Activated naive CD4-positive, alpha-beta T cell treated with anti-CD3 and anti-CD28 coated beads, Interleukin-2, amount 50 U/mL, for 72 hours (primary cell): ENCODE measurements at regions not wholly inside any gene's neighbourhood (a gene's known extent, or its start where the extent isn't known, plus 50 kb on each side); places are given as distances from the start of the nearest gene placed in this dataset.
"Not testable (repeated sequence)": the region's sequence is repeated elsewhere in the genome, so short reads cannot be mapped to it uniquely, and the experiment has no call there.

Source experiments
- ATAC-seq, 2 donors: fragments of 150-1000 bp; cut with Tn5 transposase; 2 replicates each; pipeline ENCODE4 v1.10.0; 2021; ENCODE audit warnings: mild to moderate bottlenecking in 2 of 2, moderate library complexity in 2 of 2
- DNase-seq, 2 donors: peaks; one replicate each; pipeline ENCODE4 v3.0.0; 2021 to 2022; ENCODE audit warnings: low spot score in 2 of 2
- H3K27ac Mint-ChIP-seq, 2 donors: one replicate each; pipeline ENCODE4 v1.8.0; 2022; ENCODE audit warnings: mild to moderate bottlenecking in 2 of 2, mixed read lengths in 2 of 2
- H3K36me3 Mint-ChIP-seq, 2 donors: one replicate each; pipeline ENCODE4 v1.8.0; 2022; ENCODE audit warnings: mixed read lengths in 2 of 2
- H3K9me3 Mint-ChIP-seq, 2 donors: one replicate each; pipeline ENCODE4 v1.8.0; 2022; ENCODE audit warnings: mixed read lengths in 2 of 2

DNA sequence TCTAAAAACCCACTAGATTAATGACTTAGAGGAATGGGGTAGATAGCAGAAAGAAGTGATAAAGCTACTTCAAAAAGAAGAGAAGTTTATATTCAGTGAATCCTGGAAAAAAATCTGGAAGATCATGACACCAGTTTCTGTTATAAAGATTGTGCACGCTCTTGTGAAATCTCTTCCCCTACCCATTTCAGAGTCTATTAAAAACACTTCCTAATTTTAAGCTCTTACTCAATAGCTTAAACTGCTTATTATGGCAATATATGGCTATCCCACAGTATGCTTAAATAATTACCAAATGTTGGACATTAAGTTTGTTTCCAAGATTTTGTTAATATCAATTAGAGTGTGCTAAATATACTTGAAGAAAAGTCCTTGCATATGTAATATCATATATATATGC, 585.3 kb upstream of the MAN1A1 start:
- DNase-seq, result no peak
- Mint-ChIP-seq H3K36me3 (no peaks in the 10 kb centered on the region), H3K9me3 (peaks cover 0 to 4% of the 10 kb centered on the region in 2 donors), H3K27ac (no peak overlapping the region)
- no peak for ATAC-seq

DNA sequence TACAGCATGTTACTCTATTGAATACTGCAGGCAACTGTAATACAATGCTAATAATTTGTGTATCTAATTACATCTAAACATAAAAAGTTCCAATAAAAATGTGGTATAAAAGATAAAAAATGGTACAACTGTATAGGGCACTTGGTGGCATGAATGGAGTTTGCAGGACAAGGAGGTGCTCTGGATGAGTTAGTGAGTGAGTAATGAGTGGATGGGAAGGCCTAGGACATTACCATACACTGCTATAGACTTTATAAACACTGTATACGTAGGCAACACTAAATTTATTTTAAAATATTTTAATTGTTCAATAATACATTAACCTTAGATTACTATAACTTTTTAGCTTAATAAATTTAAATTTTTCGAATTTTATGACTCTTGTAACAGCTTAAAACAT, 579.6 kb upstream of the MAN1A1 start:
- Mint-ChIP-seq H3K27ac (no peak overlapping the region), H3K36me3 (peaks cover 6 to 13% of the 10 kb centered on the region in 2 donors), H3K9me3 (peaks cover 19 to 21% of the 10 kb centered on the region in 2 donors)
- no peak for DNase-seq
- ATAC-seq, result no peak

DNA sequence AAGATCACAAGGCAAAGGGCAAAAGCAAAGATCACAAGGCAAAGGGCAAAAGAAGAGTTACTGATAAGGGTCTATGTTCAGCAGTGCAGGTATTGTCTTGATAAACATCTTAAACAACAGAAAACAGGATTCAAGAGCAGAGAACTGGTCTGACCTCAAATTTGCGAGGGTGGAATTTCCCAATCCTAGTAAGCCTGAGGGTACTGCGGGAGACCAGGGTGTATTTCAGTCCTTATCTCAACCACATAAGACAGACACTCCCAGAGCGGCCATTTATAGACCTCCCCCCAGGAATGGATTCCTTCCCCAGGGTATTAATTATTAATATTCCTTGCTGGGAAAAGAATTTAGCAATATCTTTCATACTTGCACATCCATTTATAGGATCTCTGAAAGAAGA, 575.3 kb upstream of the MAN1A1 start:
- H3K27ac Mint-ChIP-seq, ATAC-seq, DNase-seq: not testable (repeated sequence)
- peaks cover 39 to 43% of the 10 kb centered on the region in 2 donors for H3K9me3 Mint-ChIP-seq
- peaks cover 6 to 28% of the 10 kb centered on the region in 2 donors for H3K36me3 Mint-ChIP-seq

DNA sequence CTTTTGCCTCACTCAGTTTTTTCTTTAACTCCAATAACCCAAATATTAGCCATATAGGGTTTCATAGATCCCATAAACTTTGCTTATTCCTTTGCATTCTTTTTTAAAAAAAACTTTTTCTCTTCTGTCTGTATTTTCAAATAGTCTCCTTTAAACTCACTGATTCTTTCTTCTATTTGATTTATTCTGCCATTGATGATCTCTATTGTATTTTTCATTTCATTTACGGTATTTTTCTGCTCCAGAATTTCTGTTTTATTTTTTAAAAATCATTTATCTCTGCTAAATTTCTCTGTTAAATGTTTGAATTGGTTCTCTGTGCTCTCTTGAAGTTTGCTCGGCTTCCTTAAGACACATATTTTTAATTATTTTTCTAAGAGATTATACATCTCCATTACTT, 573.3 kb upstream of the MAN1A1 start:
- ATAC-seq (no peak), DNase-seq (no peak)
- H3K36me3 Mint-ChIP-seq, result peaks cover 6 to 28% of the 10 kb centered on the region in 2 donors
- H3K9me3 Mint-ChIP-seq, result peaks cover 36 to 44% of the 10 kb centered on the region in 2 donors
- H3K27ac Mint-ChIP-seq, result no peak overlapping the region

DNA sequence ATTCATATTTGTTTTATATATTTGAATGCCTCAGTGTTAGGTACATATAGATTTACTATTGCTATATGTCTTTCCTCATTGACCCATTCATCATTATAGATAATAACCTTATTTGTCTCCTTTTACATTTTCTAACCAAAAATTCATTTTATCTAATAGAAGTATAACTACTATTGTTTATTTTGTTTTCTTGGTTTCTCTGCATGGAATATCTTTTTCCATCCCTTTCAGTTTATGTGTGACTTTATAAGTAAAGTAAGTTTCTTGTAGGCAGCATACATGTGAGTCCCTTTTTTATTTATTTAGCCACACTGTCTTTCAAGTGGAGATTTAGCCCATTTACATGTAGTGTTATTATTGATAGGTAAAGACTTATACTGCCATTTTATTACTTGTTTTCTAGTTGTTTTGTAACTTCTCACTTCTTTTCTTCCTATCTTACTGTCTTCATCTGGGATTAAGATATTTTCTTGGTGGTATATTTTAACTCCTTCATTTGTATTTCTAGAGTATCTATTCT, 572.0 kb upstream of the MAN1A1 start:
- DNase-seq, result no peak
- no peak overlapping the region for H3K27ac Mint-ChIP-seq
- no peak for ATAC-seq
- peaks cover 32 to 40% of the 10 kb centered on the region in 2 donors for H3K9me3 Mint-ChIP-seq
- peaks cover 6 to 28% of the 10 kb centered on the region in 2 donors for H3K36me3 Mint-ChIP-seq

DNA sequence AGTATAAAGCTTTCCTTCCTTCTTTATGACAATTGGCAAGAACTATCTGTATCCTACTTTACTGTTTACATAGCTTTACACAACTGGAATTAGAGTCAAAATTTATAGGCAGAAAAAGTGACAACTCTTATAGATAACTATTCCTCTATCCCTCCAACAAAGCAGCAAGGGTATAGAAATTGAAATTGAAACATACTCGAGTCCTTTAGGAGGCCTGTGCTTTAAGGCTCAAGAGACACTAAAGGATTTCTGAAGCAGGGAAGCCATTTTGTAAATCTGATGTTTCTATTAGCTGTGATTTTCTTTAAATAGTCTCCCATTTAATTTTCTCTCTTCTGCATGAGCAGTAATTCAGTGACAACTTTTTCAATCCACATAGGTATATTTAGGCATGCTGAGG, 567.6 kb upstream of the MAN1A1 start:
- no peak overlapping the region for H3K27ac Mint-ChIP-seq
- DNase-seq, result no peak
- ATAC-seq, result no peak
- peaks cover 0 to 5% of the 10 kb centered on the region in 2 donors for H3K36me3 Mint-ChIP-seq
- peaks cover 10 to 14% of the 10 kb centered on the region in 2 donors for H3K9me3 Mint-ChIP-seq

DNA sequence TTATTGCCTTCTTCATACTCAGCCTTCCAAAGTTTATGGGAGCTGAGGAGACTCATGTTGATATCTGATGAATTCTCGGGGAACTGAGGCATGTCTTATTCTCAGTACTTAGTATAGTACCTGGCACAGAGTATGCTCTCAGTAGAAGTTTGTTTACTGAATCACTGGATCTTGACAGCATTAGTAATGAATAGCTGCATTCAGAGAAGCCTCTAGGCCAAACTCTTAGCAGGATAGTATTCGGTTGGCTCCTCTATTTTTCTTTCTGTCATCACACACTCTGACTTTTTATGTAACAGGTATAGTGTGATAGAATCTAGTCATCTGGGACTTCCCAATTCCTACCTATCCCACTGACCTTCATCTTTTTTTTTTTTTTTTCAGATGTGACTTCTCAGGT, 566.4 kb upstream of the MAN1A1 start:
- peaks cover 0 to 8% of the 10 kb centered on the region in 2 donors for H3K9me3 Mint-ChIP-seq
- no peaks in the 10 kb centered on the region for H3K36me3 Mint-ChIP-seq
- no peak for ATAC-seq
- no peak overlapping the region for H3K27ac Mint-ChIP-seq
- DNase-seq, result no peak

DNA sequence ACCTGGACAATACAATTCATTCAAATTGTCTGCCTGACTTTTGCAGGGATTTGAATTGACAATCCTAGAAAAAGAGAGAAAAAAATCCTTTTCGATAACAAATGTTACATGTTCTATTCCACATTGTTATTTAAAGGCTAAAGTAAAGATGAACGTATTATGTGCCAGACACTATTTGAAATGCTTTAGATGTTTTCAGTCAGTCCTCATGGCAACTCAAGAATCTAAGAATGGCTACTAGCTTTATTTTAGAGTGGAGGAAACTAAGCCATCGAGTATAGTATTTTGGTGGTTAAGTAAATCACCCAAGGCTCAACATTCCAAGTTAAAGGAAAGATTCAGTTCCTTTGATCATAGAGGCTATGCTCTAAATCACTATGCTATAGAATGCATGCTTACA, 558.6 kb upstream of the MAN1A1 start:
- H3K27ac Mint-ChIP-seq, result no peak overlapping the region
- no peaks in the 10 kb centered on the region for H3K36me3 Mint-ChIP-seq
- peaks cover 0 to 4% of the 10 kb centered on the region in 2 donors for H3K9me3 Mint-ChIP-seq
- ATAC-seq, result no peak
- no peak for DNase-seq

DNA sequence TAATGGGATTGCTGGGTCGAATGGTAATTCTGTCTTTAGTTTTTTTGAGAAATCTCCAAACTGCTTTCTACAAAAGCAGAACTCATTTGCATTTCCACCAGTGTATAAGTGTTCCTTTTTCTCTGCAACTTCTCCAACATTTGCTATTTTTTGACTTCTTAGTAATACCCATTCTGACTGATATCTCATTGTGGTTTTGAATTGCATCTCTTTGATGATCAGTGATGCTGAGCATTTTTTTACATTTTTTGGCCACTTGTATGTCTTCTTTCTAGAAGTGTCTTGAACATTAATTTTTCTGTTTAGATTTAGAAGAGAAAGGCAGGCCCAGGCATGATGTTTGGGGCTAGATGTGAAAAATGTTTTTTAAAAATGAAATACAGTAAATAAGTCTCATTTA, 553.1 kb upstream of the MAN1A1 start:
- H3K27ac Mint-ChIP-seq, result no peak overlapping the region
- no peak for ATAC-seq
- no peak for DNase-seq
- H3K9me3 Mint-ChIP-seq, result no peaks in the 10 kb centered on the region
- H3K36me3 Mint-ChIP-seq, result no peaks in the 10 kb centered on the region

DNA sequence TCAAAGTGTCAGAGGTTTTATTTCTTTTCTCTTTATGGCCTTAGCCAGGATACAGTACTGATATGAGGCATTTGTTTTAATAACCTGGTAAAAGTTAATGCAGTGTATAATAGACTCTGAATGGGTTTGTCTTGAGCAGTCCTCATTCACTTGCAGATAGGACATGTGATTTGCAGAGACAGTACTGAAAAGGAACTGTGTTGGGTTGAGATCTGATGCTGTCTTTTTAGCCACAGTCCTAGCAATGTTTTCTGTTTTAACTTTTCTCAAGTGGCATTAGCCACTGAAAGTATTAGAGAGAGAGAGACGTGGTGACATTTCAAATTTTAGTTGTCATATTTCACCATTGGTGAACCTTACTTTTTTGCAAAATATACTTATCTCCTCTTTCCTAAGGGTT, 547.2 kb upstream of the MAN1A1 start:
- Mint-ChIP-seq H3K27ac (no peak overlapping the region), H3K36me3 (no peaks in the 10 kb centered on the region), H3K9me3 (no peaks in the 10 kb centered on the region)
- DNase-seq, result no peak
- ATAC-seq, result no peak

DNA sequence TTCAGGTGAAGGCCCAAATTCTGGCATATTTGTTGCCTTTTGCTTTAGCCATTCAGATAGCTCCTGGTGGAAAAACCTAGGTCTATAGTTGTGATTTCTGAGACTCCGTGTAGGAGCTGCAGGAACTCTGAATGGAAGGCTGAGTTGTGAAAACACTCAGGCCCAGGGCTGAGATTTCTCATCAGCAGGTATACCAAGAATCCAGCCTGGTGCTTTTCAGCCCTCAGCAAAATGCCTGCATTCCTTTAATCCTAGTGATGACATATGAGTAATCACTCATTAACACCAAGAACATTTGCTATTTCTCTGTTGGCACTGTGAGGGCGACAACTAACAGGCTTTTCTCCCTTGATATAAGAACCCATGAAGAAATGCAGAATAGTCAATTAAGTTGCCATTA, 546.1 kb upstream of the MAN1A1 start:
- ATAC-seq, result no peak
- no peaks in the 10 kb centered on the region for H3K36me3 Mint-ChIP-seq
- DNase-seq, result no peak
- no peak overlapping the region for H3K27ac Mint-ChIP-seq
- no peaks in the 10 kb centered on the region for H3K9me3 Mint-ChIP-seq

DNA sequence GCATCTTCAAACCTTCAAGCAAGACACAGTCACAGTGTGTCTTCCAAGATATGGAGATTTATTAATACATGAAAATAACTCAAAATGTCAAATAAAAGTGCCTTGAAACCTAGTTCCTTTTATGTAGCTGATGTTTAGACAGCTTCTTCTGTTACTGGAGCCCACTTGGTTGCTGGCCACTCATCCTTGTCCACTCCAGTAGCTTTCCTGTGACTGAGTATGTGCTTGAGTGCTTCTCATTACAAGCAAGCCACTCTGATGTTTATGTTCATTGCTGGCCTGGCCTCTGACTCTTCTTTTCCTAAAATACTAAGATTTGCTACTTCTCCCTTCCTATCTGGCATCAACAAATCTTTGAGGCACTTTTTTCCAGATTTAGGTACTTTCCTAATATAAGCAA, 545.2 kb upstream of the MAN1A1 start:
- no peaks in the 10 kb centered on the region for H3K9me3 Mint-ChIP-seq
- no peak for DNase-seq
- no peak for ATAC-seq
- no peak overlapping the region for H3K27ac Mint-ChIP-seq
- no peaks in the 10 kb centered on the region for H3K36me3 Mint-ChIP-seq

DNA sequence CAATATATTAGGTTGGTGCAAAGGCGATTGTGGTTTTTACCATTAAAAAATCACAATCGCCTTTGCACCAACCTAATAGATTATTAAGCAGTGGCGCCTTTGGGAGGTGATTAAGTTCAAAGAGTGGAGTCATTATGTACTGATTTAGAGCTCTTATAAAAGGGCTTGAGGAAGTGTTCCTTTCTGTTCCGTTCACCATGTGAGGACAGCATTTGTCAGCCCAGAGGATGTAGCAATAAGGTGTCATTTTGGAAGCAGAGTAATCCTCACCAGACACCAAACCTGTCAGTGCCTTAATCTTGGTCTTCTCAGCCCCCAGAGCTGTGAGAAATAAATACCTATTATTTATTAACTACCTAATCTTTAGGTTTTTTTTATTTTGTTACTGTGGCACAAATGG, 542.1 kb upstream of the MAN1A1 start:
- no peaks in the 10 kb centered on the region for H3K9me3 Mint-ChIP-seq
- no peaks in the 10 kb centered on the region for H3K36me3 Mint-ChIP-seq
- no peak for ATAC-seq
- no peak overlapping the region for H3K27ac Mint-ChIP-seq
- DNase-seq, result no peak

DNA sequence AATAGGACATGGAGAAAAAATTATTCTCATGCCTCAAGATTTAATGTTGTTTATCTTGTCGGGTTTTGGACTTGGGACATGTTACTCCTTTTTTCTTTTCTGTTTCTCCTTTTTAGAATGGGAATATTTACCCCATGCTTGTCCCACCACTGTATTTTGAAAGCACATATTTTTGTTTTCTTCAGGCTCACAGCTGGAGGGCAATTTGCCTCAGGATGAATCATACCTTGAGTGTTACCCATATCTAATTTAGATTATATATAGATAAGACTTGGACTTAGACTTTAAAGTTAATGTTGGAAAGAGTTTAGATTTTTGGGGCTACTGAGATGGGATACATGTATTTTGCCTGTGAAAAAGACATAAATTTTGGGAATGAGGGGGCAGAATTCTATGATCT, 541.6 kb upstream of the MAN1A1 start:
- DNase-seq, result no peak
- H3K27ac Mint-ChIP-seq, result no peak overlapping the region
- H3K9me3 Mint-ChIP-seq, result no peaks in the 10 kb centered on the region
- ATAC-seq, result no peak
- H3K36me3 Mint-ChIP-seq, result no peaks in the 10 kb centered on the region

DNA sequence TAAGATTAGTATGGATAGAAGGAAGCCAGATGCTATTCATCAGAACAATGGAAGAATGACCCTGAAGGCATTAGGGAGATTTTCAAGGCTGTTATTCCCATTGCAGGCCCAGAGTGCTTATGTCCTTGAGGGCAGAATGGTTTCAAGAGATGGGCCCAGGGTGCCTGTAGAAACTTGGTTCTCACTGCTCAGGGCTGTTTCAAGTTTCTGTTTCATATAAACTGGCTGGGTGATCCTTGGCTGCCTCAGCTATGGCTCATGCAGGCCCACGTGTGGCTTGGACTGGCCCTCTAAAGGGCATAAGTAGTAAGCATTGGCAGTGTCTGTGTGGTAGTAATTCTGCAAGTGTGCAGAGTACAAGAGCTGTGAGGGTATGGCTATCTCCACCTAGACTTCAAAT, 540.9 kb upstream of the MAN1A1 start:
- no peaks in the 10 kb centered on the region for H3K36me3 Mint-ChIP-seq
- ATAC-seq (no peak), DNase-seq (no peak)
- no peak overlapping the region for H3K27ac Mint-ChIP-seq
- no peaks in the 10 kb centered on the region for H3K9me3 Mint-ChIP-seq

DNA sequence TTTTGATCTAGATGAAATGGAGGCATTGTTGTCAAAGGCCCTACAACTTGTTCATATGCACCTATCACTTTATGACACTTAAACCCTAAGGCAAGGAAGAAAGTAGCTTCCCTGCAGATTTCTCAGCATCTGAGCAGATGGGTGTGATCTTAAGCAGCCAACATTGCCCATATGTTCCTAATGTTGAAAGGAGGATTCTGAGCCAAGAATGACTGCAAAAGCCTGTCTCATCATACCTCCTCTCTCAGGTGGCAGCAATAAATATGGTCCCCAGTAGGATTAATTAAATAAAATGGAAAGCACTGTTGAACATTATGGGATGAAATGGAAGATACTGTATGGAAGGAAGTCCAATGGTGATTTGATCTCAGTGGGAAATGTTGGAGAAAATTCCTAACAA, 538.1 kb upstream of the MAN1A1 start:
- Mint-ChIP-seq H3K9me3 (peaks cover 0 to 5% of the 10 kb centered on the region in 2 donors), H3K36me3 (no peaks in the 10 kb centered on the region), H3K27ac (no peak overlapping the region)
- no peak for DNase-seq
- no peak for ATAC-seq

DNA sequence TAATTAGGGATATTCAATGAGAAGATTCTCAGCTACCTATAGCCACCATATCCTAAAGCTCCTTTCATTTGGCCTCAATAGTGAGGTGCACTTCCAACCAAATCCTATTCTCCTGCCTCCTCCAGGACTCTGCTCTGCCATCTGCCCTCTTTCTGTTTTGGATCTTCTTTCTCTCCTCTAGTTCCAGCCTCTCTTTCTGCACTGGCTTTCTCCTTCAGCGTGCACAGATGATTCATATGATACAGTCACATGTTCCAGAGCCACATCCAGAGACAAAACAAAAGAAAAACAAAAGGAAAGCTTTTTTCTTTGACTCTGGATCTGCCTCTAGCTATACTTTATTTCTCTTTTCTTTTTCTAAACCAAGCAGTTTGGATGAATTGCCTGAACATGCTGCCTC, 531.9 kb upstream of the MAN1A1 start:
- no peak for DNase-seq
- no peak for ATAC-seq
- no peak overlapping the region for H3K27ac Mint-ChIP-seq
- H3K9me3 Mint-ChIP-seq, result peaks cover 0 to 5% of the 10 kb centered on the region in 2 donors
- no peaks in the 10 kb centered on the region for H3K36me3 Mint-ChIP-seq

DNA sequence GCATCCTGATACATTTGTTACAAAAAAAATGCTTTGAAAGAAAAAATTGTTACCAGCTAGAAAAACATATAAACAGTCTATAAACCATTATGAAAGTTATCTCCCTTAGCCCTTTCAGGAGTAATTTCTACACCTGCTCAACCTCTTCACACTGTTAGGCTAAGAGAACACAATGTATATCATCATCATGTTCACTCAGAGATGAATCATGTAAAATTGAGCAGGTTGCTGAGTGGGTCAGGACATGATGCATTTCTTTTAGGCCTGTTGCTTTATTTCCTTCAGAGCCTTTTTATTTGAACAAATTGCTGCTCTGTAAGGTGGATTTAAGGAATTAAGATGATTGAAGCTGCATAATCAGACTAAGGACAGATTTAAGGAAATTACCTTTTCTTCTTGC, 531.3 kb upstream of the MAN1A1 start:
- peaks cover 0 to 5% of the 10 kb centered on the region in 2 donors for H3K9me3 Mint-ChIP-seq
- ATAC-seq, result no peak

DNA sequence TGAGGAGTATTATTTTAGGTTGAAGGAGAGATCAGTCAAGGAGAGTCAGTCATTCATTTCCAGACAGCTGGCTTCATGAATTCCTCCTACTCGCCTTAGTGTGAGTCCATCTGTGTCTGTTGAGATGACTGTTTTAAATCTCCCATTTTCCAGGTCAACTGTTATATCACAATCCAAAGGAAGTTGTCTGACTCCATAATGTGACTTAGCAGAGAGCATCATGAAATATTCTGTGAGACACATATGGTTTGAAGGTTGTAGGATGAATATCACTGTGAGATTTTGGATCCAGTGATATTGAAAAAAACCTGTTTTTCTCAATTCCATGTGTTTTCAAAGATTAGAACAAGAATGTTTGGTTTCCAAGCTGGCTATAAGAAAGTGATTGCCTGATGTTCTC, 530.2 kb upstream of the MAN1A1 start:
- Mint-ChIP-seq H3K27ac (no peak overlapping the region), H3K36me3 (no peaks in the 10 kb centered on the region), H3K9me3 (peaks cover 0 to 5% of the 10 kb centered on the region in 2 donors)

More for the DNA sequence above, 531.3 kb upstream of the MAN1A1 start:
- Mint-ChIP-seq H3K36me3 (no peaks in the 10 kb centered on the region), H3K27ac (no peak overlapping the region)
- no peak for DNase-seq

More for the DNA sequence above, 530.2 kb upstream of the MAN1A1 start:
- DNase-seq (no peak), ATAC-seq (no peak)
